SJSA1 (cell line): ENCODE measurements at regions not wholly inside any gene's neighbourhood (a gene's known extent, or its start where the extent isn't known, plus 50 kb on each side); places are given as distances from the start of the nearest gene placed in this dataset.
"Not testable (repeated sequence)": the region's sequence is repeated elsewhere in the genome, so short reads cannot be mapped to it uniquely, and the experiment has no call there.

Experiments used
- DNase-seq, 2 experiments: peaks; one replicate each; pipeline ENCODE4 v3.0.0-alpha.2; 2015 to 2020; ENCODE audit warnings: low spot score in 2 of 2, low read depth in 1 of 2
- H3K27ac ChIP-seq: fragments of 250-450 bp; sonication (Bioruptor Pico); 2 replicates; pipeline ENCODE4 v1.5.1; 2020; ENCODE audit warnings: mild to moderate bottlenecking, moderate library complexity
- H3K27me3 ChIP-seq: fragments of 250-450 bp; sonication (Bioruptor Pico); replicated peaks from 2 replicates; pipeline ENCODE4 v1.5.1; 2020; ENCODE audit warnings: mild to moderate bottlenecking, moderate library complexity
- H3K36me3 ChIP-seq: fragments of 250-450 bp; sonication (Bioruptor Pico); 2 replicates; pipeline ENCODE4 v1.5.1; 2020; ENCODE audit warnings: mild to moderate bottlenecking
- H3K4me1 ChIP-seq: fragments of 250-450 bp; sonication (Bioruptor Pico); replicated peaks from 2 replicates; pipeline ENCODE4 v1.6.1; 2021; ENCODE audit warnings: mild to moderate bottlenecking
- H3K4me3 ChIP-seq: fragments of 250-450 bp; sonication (Bioruptor Pico); 2 replicates; pipeline ENCODE4 v1.5.1; 2020; ENCODE audit warnings: mild to moderate bottlenecking
- H3K9me3 ChIP-seq: fragments of 250-450 bp; sonication (Bioruptor Pico); replicated peaks from 2 replicates; pipeline ENCODE4 v1.5.1; 2020; ENCODE audit warnings: mild to moderate bottlenecking

GRCh38 chr17:30731210-30732132, 93.0 kb downstream of the CRLF3 start:
- H3K27ac ChIP-seq: peak overlapping the region; percentile 70
- peak overlapping the region; percentile 56 for H3K4me3 ChIP-seq
- H3K36me3 ChIP-seq, H3K4me1 ChIP-seq, H3K9me3 ChIP-seq, H3K27me3 ChIP-seq: not testable (repeated sequence)
- DNase-seq: peak; percentile 69 to 89

- H3K4me1 ChIP-seq, H3K4me3 ChIP-seq, H3K9me3 ChIP-seq, H3K36me3 ChIP-seq, H3K27me3 ChIP-seq: not testable (repeated sequence)
- DNase-seq: peak in 1 of 2 experiments; percentile 9
- peak overlapping the region; percentile 70 for H3K27ac ChIP-seq
Measured at GRCh38 chr17:30730837-30731209, 93.7 kb downstream of the CRLF3 start.

GRCh38 chr17:30730171-30730836, 94.2 kb downstream of the CRLF3 start:
- DNase-seq: peak in 1 of 2 experiments; percentile 22
- H3K4me1 ChIP-seq, H3K36me3 ChIP-seq, H3K4me3 ChIP-seq, H3K27me3 ChIP-seq, H3K27ac ChIP-seq, H3K9me3 ChIP-seq: not testable (repeated sequence)

GRCh38 chr17:30729471-30730170, 94.9 kb downstream of the CRLF3 start:
- H3K4me3 ChIP-seq, H3K4me1 ChIP-seq, H3K9me3 ChIP-seq, H3K27ac ChIP-seq, H3K27me3 ChIP-seq, H3K36me3 ChIP-seq: not testable (repeated sequence)
- DNase-seq: peak in 1 of 2 experiments; percentile 23

GRCh38 chr17:30727517-30727916, 97.0 kb downstream of the CRLF3 start:
- not testable (repeated sequence) for H3K4me1 ChIP-seq, H3K36me3 ChIP-seq, H3K27ac ChIP-seq, H3K27me3 ChIP-seq, H3K9me3 ChIP-seq, H3K4me3 ChIP-seq
- DNase-seq: peak in 1 of 2 experiments; percentile 19

GRCh38 chr17:30726734-30727133, 97.8 kb downstream of the CRLF3 start:
- not testable (repeated sequence) for H3K27ac ChIP-seq

GRCh38 chr17:30726310-30726709, 98.2 kb downstream of the CRLF3 start:
- DNase-seq: peak in 1 of 2 experiments; percentile 19
- not testable (repeated sequence) for H3K9me3 ChIP-seq, H3K27me3 ChIP-seq, H3K4me3 ChIP-seq, H3K27ac ChIP-seq, H3K4me1 ChIP-seq, H3K36me3 ChIP-seq

More at GRCh38 chr17:30726734-30727133, 97.8 kb downstream of the CRLF3 start:
- peak in 1 of 2 experiments; percentile 11 for DNase-seq
- not testable (repeated sequence) for H3K36me3 ChIP-seq, H3K4me1 ChIP-seq, H3K9me3 ChIP-seq, H3K27me3 ChIP-seq, H3K4me3 ChIP-seq

- not testable (repeated sequence) for H3K27ac ChIP-seq, H3K9me3 ChIP-seq, H3K36me3 ChIP-seq, H3K4me1 ChIP-seq, H3K27me3 ChIP-seq, H3K4me3 ChIP-seq
- peak in 1 of 2 experiments; percentile 30 for DNase-seq
Measured at GRCh38 chr17:30724034-30724650, 100.3 kb downstream of the CRLF3 start.

- not testable (repeated sequence) for H3K27me3 ChIP-seq, H3K9me3 ChIP-seq, H3K36me3 ChIP-seq, H3K4me3 ChIP-seq, H3K27ac ChIP-seq, H3K4me1 ChIP-seq
- DNase-seq: peak in 1 of 2 experiments; percentile 27
Measured at GRCh38 chr17:30722114-30722780, 102.2 kb downstream of the CRLF3 start.

GRCh38 chr17:30720971-30721370, 103.5 kb downstream of the CRLF3 start:
- not testable (repeated sequence) for H3K36me3 ChIP-seq, H3K27ac ChIP-seq, H3K9me3 ChIP-seq, H3K27me3 ChIP-seq, H3K4me1 ChIP-seq, H3K4me3 ChIP-seq
- peak in 1 of 2 experiments; percentile 12 for DNase-seq

GRCh38 chr17:30720013-30720471, 104.5 kb downstream of the CRLF3 start:
- H3K27me3 ChIP-seq: no peaks in the 10 kb centered on the region
- H3K4me1 ChIP-seq: no peaks in the 10 kb centered on the region
- H3K27ac ChIP-seq: no peak overlapping the region
- peak in 1 of 2 experiments; percentile 33 for DNase-seq
- H3K4me3 ChIP-seq: no peak overlapping the region
- H3K36me3 ChIP-seq: no peaks in the 10 kb centered on the region
- no peaks in the 10 kb centered on the region for H3K9me3 ChIP-seq

GRCh38 chr17:30719131-30719973, 105.1 kb downstream of the CRLF3 start:
- not testable (repeated sequence) for H3K9me3 ChIP-seq, H3K27me3 ChIP-seq, H3K4me1 ChIP-seq, H3K4me3 ChIP-seq, H3K27ac ChIP-seq, H3K36me3 ChIP-seq
- DNase-seq: peak; percentile 22 to 66
